GM18873 (cell line): ENCODE measurements at regions not wholly inside any gene's neighbourhood (a gene's known extent, or its start where the extent isn't known, plus 50 kb on each side); places are given as distances from the start of the nearest gene placed in this dataset.

Experiments used
- ATAC-seq: cut with Tn5 transposase; IDR thresholded peaks from one replicate; pipeline ENCODE4 v1.9.1; 2021; ENCODE audit warnings: mild to moderate bottlenecking, moderate library complexity, moderate number of reproducible peaks; ENCODE audit not compliant: unreplicated experiment, low FRiP score

DNA sequence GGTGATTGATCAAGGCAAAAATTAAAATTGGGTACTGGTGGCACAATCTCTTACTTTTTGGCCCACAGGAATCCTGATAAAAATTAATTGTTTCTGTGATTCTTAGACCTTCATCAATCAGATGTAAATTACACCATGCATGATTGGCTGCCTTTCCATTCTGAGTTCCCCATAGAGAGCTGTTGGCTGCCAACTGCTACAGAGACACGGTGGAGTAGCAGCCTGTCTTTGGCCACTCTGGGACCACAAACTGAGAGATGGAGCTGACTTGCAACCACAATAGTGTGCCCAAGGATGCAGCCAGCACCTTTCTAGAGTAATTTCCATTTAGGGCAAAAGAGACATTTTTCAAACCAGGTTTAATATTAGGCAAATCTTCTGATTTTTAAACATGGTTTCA lies 274.3 kb upstream of the MMS22L start:
- no peak for ATAC-seq

DNA sequence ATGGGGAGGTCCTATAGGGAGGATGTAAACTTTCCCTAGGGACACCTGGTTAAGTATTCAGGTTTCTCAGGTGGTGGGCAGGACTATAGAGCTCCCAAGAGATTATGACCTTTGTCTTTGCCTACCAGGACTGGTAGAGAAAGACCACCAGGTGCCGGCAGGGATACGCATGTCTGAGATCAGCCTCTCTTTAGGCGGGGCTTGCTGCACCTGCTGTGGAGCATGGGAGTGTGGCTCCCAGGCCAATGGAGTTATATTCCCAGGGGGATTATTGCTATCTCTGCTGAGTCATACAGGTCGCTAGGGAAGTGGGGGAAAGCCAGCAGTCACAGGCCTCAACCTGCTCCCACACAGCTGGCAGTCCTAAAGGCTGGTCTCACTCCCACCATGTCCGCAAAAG lies 280.5 kb upstream of the MMS22L start:
- ATAC-seq, result no peak

DNA sequence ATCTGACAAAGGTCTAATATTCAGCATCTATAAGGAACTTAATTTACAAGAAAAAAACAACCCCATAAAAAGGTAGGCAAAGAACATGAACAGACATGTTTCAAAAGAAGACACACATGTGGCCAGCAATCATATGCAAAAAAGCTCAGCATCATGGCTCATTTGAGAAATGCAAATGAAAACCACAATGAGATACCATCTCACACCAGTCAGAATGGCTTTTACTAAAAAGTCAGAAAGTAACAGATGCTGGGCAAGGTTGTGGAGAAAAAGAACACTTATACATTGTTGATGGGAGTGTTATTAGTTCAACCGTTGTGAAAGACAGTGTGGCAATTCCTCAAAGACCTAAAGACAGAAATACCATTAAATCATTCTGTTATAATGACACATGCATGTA lies 289.9 kb upstream of the MMS22L start:
- no peak for ATAC-seq

DNA sequence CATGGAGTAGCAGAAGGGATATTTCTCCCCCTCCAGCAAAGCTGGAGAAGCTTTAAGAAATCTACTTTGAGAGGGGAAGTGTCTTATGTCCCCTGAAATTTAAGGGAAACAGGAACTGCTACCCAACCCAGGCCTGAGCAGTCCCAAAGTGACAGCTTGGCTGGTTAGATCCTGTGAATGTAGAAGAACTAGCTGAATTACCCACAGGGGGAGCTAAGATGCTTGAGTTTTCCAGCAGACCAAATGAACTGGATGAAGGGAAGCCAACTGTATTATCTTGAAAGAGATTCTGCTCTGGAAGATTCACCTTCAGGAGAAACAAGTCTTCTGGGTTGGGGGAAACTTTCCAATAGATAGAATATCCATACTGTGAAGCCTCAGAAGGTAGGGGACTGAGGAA lies 303.3 kb upstream of the MMS22L start:
- no peak for ATAC-seq

DNA sequence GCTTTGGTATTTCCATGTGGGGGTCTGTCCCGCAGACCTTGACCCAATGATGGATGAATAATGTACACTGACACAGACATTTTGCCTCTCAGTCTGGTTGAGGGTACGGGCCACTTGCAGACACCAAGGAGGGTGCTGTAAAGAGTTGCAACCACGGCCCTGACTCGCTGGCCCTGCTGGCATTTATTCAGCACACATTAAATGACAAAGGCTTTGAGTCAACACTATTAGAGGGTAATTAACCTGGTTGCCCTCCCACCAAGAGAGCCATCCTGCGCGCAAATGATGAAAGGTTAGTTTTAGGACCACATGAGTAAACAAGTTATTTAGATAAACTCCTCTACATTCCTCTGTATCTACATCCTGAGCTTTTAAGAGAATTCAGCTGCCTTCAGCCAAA lies 308.9 kb upstream of the MMS22L start:
- ATAC-seq, result no peak

DNA sequence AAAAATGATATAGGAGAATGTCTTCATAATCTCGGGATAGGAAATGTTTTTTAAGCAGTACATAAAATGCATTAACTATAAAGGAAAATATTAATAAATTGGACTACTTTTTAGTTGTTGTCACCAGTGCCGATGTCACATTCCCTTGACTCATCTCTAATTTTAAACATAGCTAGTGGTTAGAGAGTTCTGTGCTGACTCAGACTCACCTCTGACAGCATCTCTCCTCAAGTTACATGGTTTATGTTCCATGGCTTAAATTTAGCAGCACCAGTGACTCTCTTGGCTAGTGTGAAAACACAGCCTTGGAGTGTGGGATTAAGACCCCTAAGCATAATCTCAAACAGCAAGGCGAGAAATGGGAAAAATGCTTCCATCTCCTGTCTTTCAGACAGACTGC lies 311.8 kb upstream of the MMS22L start:
- no peak for ATAC-seq

DNA sequence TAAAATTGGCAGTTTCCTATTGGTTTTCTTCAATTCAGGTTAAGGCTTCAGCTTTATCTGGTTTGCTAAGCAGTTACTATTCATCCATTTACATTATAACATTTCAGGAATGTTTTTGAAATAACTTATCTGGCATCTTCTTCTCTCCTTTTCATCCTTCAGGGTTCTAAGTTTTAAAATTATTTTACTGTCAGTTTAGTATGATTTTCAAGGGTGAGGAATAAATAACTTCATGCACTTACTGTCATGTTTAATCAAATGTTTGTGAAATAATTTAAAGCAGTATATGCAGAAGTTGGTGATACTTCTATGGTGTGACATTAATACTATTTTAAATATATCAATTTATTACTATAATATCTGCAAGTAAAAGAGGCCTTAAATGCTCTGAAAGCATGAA lies 338.1 kb upstream of the MMS22L start:
- no peak for ATAC-seq

DNA sequence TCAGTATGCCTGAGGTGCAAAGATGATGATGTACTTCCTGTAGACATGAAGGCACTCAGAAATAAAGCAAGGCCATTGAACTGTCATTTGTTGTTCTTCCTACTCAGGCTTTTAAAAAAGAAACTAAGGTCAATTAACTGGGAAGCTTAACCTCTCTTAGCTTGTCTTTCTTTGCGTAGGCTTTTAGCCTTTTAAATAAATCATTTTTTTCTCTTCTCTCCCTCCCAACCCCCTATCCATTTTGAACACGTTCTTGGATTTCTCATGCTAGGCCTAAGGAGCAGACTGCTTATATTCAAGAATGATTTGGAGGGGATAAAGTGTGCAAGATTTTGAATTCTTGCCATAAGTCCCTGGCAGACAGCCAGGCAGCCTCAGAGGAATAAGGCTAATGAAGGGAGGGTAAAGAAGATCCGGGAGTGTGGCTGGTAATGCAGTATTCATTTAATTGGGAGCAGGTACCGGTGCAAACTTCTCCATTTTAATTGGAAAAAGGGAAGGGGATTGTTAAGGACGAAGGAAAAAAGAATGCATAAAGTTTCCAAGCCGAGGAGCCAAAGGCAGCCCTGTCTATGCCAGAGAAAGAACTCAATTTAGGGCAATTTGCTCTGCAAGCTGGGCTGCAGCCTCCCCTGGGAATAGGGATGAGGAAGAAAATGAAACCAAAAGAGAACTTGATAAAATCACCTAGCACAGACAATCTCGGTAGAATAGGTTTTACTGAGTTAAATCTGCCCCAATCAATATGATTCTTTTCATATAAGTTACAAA lies 343.8 kb upstream of the MMS22L start:
- no peak for ATAC-seq

DNA sequence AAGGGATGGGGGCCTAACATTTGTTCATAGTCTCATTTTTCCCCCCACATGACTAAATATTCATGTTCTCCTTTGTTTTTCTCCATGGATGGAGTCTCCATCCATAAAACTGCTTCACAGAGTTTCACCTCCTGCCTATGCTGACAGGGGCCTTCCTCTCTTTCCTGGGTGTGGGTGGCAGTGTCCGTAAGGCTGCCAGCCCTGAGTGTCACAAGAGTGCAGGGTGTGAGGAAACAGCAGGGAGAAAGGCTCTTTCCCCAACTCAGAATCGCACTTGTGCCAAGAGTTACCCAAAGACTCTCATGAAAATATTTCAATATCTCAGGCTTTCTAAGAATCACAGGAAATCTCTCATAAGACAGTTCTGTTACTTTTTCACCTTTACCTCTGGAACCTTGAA lies 346.2 kb upstream of the MMS22L start:
- ATAC-seq, result no peak

DNA sequence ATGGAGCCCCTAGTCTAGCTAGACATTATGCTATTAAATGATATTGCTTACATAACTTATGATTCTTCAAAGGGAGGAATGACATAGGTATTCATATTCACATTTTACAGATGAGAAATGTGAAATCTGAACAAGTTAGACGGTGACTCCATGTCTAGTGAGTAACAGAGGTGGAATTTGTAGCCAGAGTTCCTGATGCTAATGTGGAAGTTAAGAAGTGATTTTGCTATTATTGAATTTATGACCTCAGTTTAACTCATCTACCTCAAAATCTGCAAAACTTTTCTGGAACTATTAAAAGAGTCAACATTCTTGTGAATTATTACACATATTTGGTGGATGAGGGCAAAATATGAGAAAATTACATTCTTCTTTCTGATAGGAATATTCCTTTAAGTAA lies 347.6 kb upstream of the MMS22L start:
- ATAC-seq, result no peak

DNA sequence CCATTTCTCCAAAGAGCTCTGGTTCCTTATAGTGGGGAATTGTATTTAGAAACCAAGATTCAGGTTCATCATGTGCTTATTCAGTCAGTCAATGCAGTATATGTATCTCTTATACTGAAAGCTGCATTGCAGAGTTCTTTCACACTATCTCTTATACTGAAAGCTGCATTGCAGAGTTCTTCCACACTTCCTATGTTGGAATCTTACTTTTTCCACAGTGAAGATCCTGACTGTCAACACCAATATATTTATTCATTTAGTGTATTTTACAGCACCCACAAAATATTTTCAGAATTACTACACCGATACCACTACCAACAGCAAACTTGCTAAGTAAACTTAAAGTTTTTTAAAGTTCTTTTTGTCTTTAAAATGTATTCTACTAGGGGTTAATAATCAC lies 349.3 kb upstream of the MMS22L start:
- ATAC-seq, result no peak

DNA sequence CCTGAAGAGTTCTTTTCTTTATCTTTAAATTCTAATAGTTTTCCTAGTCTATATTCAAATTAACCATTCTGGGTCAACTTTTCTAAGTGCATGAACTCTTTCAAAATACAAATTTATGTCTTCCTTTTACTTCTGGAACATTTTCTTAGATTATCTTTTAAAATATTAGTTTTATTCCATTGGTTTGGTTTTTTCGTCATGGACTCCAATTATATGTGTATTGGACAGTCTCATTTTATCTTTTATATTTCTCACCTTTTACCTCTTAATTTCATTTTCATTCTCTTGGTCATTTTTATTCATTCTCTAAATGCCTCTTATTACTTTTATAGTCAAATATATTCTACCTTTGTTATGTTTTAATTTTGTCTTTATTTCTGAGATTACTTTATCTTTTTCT lies 356.7 kb upstream of the MMS22L start:
- ATAC-seq, result no peak

DNA sequence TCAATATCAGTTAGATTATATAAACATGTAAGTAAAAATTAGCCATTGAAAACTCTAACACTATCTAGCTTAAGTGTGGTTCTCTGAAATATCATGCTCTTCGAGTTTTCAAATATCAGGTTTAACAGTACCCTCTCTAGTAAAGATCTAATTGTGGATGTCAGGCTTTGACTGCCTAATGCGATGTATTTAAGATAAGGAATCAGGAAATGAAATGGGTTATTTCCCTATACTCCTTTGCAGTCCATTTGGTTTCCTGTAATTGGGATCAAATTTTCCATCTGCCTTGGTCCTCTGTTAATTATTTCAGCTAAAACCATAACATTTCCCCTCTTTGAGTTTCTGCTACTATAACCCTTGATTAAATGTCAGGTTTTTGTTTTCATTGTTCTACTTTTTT lies 361.3 kb upstream of the MMS22L start:
- no peak for ATAC-seq

DNA sequence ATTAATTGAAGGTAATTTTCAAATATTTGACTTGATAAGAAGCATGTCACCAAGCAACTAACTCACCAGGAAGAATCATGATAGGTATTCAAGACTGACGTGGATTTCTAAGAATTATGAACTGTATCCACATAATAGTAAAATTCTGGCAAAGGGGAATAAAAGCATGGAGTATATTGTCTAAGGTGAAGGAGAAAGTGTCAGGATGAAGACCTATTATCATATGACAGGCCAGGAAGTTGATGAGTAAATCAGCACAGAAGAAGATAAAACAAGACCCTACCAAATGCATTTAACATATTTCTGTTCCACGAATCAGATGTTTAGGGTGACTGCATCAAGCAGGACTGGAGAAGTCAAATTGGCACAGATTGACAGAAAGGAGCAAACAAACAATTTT lies 362.7 kb upstream of the MMS22L start:
- ATAC-seq, result no peak

DNA sequence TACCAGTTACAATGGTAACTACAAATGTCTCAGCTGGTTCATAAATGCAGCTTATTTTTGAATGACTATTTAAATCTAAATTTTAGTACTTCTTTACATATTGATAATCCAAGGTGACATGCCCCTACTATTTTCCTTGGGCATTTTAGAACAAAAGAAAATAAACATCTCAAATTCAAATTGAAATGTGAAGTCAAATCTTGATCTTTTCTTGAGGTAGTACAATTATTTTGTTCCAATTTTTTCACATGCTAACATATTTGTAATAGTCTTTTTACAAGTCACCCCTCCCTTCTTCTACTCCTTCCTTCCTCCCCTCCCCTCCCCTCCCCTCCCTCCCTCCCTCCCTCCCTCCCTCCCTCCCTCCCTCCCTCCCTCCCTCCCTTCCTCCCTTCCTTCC lies 370.1 kb upstream of the MMS22L start:
- ATAC-seq, result no peak

DNA sequence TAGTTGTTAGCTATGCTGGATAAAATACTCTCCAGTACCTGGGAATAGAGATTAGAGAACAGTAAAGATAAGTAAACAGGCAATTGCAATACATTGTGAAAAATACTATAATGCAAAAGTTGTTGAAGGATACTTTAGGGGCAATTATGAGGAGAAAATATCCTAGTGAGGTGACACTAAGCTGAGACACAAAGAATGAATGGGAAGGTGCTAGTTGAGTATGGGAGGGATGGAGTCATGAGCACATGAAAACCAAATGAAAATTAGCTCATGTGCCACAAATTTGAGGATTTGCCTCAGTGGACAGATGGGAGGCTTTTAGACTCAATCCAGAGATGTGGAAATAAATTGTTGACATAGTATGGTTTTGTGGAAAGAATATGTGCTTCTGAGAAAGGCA lies 370.5 kb upstream of the MMS22L start:
- no peak for ATAC-seq

DNA sequence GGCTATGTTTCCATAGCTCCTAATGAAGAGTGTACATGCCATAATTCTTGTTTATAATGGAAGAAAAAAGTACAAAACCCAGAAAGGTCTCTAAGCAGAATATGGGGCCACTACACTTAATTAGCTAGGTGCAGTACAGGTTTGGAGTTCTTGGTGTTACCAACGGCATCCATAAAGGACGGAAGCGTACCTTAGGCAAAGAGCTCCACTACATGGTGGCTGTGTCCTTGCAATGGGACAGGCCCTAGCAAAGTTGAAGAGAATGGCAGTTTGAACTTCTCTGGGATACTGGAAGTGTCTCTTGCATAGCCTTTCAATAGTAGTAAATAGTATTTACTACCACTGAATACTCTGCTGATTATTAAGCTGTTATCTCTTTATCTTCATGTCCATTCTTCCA lies 371.7 kb upstream of the MMS22L start:
- ATAC-seq, result no peak

DNA sequence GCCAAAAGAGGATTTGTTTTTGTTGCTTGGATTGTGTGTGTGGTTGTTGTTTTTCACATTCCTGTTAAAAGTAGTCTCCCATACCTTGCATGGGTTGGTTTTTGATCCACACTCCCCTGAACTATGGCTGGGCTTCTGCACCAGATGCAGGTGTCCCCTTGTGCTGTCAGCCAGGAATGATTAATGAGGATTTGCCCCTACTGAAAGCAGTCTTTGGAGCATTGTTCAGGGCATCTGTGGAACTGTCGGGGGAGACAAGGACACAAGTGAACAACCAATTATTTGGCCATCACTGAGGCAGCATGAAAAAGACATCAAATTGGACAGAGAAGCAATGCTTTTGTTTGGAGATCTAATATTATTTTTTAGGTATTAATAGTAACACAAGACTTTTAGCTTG lies 373.2 kb upstream of the MMS22L start:
- ATAC-seq, result no peak

DNA sequence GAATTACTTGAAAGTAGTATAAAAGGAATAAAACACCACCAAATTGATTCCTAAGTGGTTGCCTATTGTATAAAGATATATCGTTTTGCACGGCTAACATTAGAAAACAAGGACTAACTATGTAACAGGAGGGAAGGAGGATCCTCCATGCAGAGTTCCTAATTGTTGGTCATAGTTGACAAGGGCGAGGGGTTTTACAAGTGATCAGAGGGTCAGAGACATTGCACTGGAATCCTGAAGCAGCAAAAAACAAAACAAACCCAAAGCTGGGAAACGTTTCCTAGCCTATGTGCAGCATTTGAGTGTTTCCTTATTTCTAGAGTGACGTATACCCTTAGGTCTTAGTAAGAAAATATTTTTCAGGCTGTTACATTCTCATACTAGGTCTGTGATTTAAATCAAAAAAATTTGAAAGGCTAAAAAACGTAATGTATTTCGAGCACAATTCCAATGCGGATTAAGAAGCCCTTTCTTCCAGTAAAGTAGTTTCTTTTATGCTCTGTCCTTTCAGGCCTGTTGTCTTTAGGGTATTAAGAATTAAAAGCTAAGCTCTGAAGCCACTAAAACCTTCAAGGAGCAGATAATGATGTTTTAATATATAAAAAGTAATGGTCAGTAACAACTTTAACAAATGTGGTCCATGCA lies 373.8 kb upstream of the MMS22L start:
- no peak for ATAC-seq

DNA sequence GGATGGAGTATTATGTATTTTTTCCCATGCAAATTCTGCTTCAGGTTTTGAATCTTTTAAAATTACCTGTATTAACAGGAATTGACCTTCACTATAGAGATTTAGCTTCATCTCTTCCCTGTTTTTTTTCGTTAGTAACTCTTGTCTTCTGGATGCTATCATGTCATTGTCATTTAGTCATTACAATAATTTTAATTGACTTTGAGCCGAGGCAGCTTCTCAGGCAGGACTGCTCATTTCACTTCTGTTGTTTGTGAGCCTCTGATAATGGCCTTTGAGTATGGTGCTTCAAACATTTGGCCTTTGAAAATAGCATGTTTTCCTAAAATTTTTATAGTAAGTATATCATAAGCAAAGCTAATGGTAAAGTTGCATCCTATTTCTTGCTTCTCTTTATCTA lies 375.1 kb upstream of the MMS22L start:
- ATAC-seq, result no peak

DNA sequence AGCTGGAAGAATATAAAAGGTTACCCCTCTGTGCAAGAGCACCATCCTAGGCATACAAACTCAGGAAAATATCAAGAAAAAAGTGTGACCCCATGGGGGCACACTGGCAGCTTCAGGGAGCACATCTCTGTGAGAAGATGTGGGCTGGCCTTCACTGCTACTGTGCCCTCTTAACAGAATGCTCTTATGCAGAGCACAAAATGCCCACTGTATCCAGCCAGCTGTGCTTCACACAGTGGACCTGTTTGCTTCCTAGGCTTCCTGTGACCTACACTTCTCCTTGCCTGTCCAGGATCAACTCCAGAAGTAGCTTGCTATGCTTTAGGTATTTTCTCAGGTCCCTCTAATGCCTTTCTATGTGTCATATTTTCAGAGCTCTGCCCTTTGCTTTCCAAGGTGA lies 380.2 kb upstream of the MMS22L start:
- no peak for ATAC-seq

DNA sequence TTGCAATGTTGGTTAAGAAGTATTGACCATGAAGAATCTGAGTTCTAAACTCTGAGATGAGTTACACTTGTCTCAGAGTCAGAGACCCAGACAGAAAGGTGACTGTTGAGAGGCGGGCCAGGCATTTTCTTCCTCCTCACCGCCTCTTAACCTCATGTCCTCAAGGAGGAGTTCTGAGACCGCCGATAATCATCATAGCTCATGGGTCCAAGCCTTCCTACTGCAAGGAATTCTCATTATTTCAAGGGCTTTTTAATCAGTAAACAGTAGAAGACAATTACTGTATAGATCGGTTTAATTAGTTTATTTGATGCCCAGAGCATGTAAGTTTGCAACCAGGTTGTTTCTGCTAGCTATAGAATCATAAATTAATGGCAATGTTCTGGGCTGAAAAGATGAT lies 382.4 kb upstream of the MMS22L start:
- no peak for ATAC-seq
